OCI-LY7 (cell line): ENCODE measurements at regions not wholly inside any gene's neighbourhood (a gene's known extent, or its start where the extent isn't known, plus 50 kb on each side); places are given as distances from the start of the nearest gene placed in this dataset.
"Not testable (repeated sequence)": the region's sequence is repeated elsewhere in the genome, so short reads cannot be mapped to it uniquely, and the experiment has no call there.

Experiments
- BruUV-seq: library from RNA; stranded (reverse); fragments of 400-500 nt; replicated peaks from 2 replicates; lab custom pipeline; 2021; lab: Mats Ljungman, UMichigan
- CTCF ChIA-PET: fragments of 300-600 bp; sonication (Branson Sonifier 250); formaldehyde crosslinking; loops from one replicate; lab custom pipeline; 2022; ENCODE audit warnings: antibody characterized with exemption; ENCODE audit not compliant: unreplicated experiment; lab: Charles Lee
- POLR2A ChIA-PET: fragments of 300-600 bp; sonication (Branson Sonifier 250); formaldehyde crosslinking; loops from one replicate; lab custom pipeline; 2022; ENCODE audit warnings: antibody characterized with exemption; lab: Charles Lee
- DNase-seq: peaks from one replicate; pipeline ENCODE4 v3.0.0-alpha.2; 2015; ENCODE audit warnings: low spot score
- H2AFZ ChIP-seq: fragments of 200-600 bp; sonication (generic), shearing (Covaris generic); 2 replicates; pipeline ENCODE4 v1.6.1; 2014; ENCODE audit warnings: mild to moderate bottlenecking, antibody characterized with exemption, low read length, moderate library complexity
- H3K27ac ChIP-seq: fragments of 200-600 bp; sonication (generic); 2 replicates; pipeline ENCODE4 v1.5.1; 2014; ENCODE audit warnings: mixed run types, low read depth, mild to moderate bottlenecking, moderate library complexity, low read length, inconsistent platforms; ENCODE audit not compliant: poor library complexity, severe bottlenecking
- H3K36me3 ChIP-seq: fragments of 200-600 bp; sonication (generic); 2 replicates; pipeline ENCODE4 v1.6.1; 2014; ENCODE audit warnings: mild to moderate bottlenecking, antibody characterized with exemption, low read length, moderate library complexity, mixed read lengths; ENCODE audit not compliant: insufficient read depth
- H3K4me1 ChIP-seq: fragments of 200-600 bp; sonication (generic); 2 replicates; pipeline ENCODE4 v1.5.1; 2014; ENCODE audit warnings: mild to moderate bottlenecking, low read length; ENCODE audit not compliant: insufficient read depth, poor library complexity, severe bottlenecking
- H3K4me2 ChIP-seq: fragments of 200-600 bp; sonication (generic); 2 replicates; pipeline ENCODE4 v1.6.1; 2014; ENCODE audit warnings: mild to moderate bottlenecking, low read length
- H3K4me3 ChIP-seq: fragments of 200-600 bp; sonication (generic); 2 replicates; pipeline ENCODE4 v1.5.1; 2014; ENCODE audit warnings: mild to moderate bottlenecking, low read depth, low read length; ENCODE audit not compliant: poor library complexity, severe bottlenecking
- H3K79me2 ChIP-seq: fragments of 200-600 bp; sonication (generic); 2 replicates; pipeline ENCODE4 v1.6.1; 2016; ENCODE audit warnings: low read depth, mild to moderate bottlenecking, low read length, moderate library complexity, mixed read lengths; ENCODE audit not compliant: insufficient read depth
- H3K9me2 ChIP-seq: fragments of 200-600 bp; sonication (generic); 2 replicates; pipeline ENCODE4 v1.6.1; 2016; ENCODE audit warnings: mild to moderate bottlenecking, low read length, mixed read lengths; ENCODE audit not compliant: insufficient read depth
- H3K9me3 ChIP-seq: fragments of 200-600 bp; sonication (generic); 2 replicates; pipeline ENCODE4 v1.6.1; 2014; ENCODE audit warnings: mild to moderate bottlenecking, mixed run types, low read length, mixed read lengths
- H4K20me1 ChIP-seq: fragments of 200-600 bp; sonication (generic); 2 replicates; pipeline ENCODE4 v1.6.1; 2014; ENCODE audit warnings: mild to moderate bottlenecking, antibody characterized with exemption, low read length, moderate library complexity, mixed read lengths; ENCODE audit not compliant: insufficient read depth
- CTCF ChIP-seq: fragments of 200-600 bp; sonication (generic); conservative IDR thresholded peaks from 2 replicates; pipeline ENCODE4 v1.5.1; 2014; ENCODE audit warnings: mild to moderate bottlenecking, antibody characterized with exemption, low read length, moderate library complexity, mixed read lengths
- EZH2phosphoT487 ChIP-seq: fragments of 200-600 bp; sonication (generic); IDR thresholded peaks from 2 replicates; pipeline ENCODE4 v1.6.1; 2018; ENCODE audit warnings: low read depth, borderline replicate concordance, mild to moderate bottlenecking, mixed run types, antibody characterized with exemption, low read length, moderate library complexity, mixed read lengths
- intact Hi-C: fragments of 100-400 bp; cut with micrococcal nuclease; formaldehyde crosslinking; loops from one replicate; pipeline ENCODE4 v1.10.0; 2022; ENCODE audit not compliant: unreplicated experiment

GRCh38 chr20:47907031-47907675, 121.9 kb upstream of the SULF2 start:
- Histone ChIP-seq H3K9me2 (no peaks in the 10 kb centered on the region), H3K27ac (no peak overlapping the region), H4K20me1 (no peaks in the 10 kb centered on the region), H3K4me1 (no peaks in the 10 kb centered on the region), H2AFZ (no peak overlapping the region), H3K4me3 (no peak overlapping the region), H3K4me2 (no peak overlapping the region), H3K36me3 (no peaks in the 10 kb centered on the region), H3K79me2 (no peaks in the 10 kb centered on the region), H3K9me3 (no peaks in the 10 kb centered on the region)
- DNase-seq: no peak
- ChIA-PET CTCF (no interaction called here), POLR2A (no interaction called here)
- BruUV-seq: no TSS peak
- TF ChIP-seq EZH2phosphoT487 (no peak), CTCF (no peak)
- intact Hi-C loops: no loop called here

GRCh38 chr20:47906348-47906660, 121.0 kb upstream of the SULF2 start:
- no peak for TF ChIP-seq CTCF
- TF ChIP-seq EZH2phosphoT487: no peak
- no peaks in the 10 kb centered on the region for H4K20me1 ChIP-seq
- intact Hi-C loops: no loop called here
- ChIA-PET POLR2A (no interaction called here), CTCF (no interaction called here)
- H3K4me1 ChIP-seq: no peaks in the 10 kb centered on the region
- no peak overlapping the region for H2AFZ ChIP-seq
- no peaks in the 10 kb centered on the region for H3K9me3 ChIP-seq
- no peak overlapping the region for H3K4me2 ChIP-seq
- H3K79me2 ChIP-seq: no peaks in the 10 kb centered on the region
- BruUV-seq: no TSS peak
- no peak for DNase-seq
- no peak overlapping the region for H3K27ac ChIP-seq
- H3K4me3 ChIP-seq: no peak overlapping the region
- no peaks in the 10 kb centered on the region for H3K9me2 ChIP-seq
- no peaks in the 10 kb centered on the region for H3K36me3 ChIP-seq

GRCh38 chr20:47905628-47906347, 120.5 kb upstream of the SULF2 start:
- no peaks in the 10 kb centered on the region for H4K20me1 ChIP-seq
- TF ChIP-seq EZH2phosphoT487 (no peak), CTCF (no peak)
- H3K9me3 ChIP-seq: no peaks in the 10 kb centered on the region
- ChIA-PET CTCF (no interaction called here), POLR2A (no interaction called here)
- no peak overlapping the region for H3K4me3 ChIP-seq
- no peaks in the 10 kb centered on the region for H3K9me2 ChIP-seq
- intact Hi-C loops: no loop called here
- no peaks in the 10 kb centered on the region for H3K4me1 ChIP-seq
- no peak overlapping the region for H3K27ac ChIP-seq
- no peaks in the 10 kb centered on the region for H3K79me2 ChIP-seq
- H2AFZ ChIP-seq: no peak overlapping the region
- no peak for DNase-seq
- H3K36me3 ChIP-seq: no peaks in the 10 kb centered on the region
- no TSS peak for BruUV-seq
- no peak overlapping the region for H3K4me2 ChIP-seq

GRCh38 chr20:47903009-47903408, 117.7 kb upstream of the SULF2 start:
- DNase-seq, intact Hi-C loops, H3K27ac ChIP-seq, H3K79me2 ChIP-seq, H3K9me2 ChIP-seq, H2AFZ ChIP-seq, H3K4me1 ChIP-seq, CTCF ChIA-PET, H3K36me3 ChIP-seq, POLR2A ChIA-PET, BruUV-seq, H4K20me1 ChIP-seq, H3K4me3 ChIP-seq, H3K9me3 ChIP-seq, H3K4me2 ChIP-seq: not testable (repeated sequence)
